HEK293 (cell line): ENCODE measurements at regions not wholly inside any gene's neighbourhood (a gene's known extent, or its start where the extent isn't known, plus 50 kb on each side); places are given as distances from the start of the nearest gene placed in this dataset.

Experiments used
- CTCF ChIA-PET: fragments of 350-600 bp; formaldehyde crosslinking; extraction: SDS; loops from one replicate; lab custom pipeline; 2021; ENCODE audit warnings: antibody characterized with exemption; lab: Yijun Ruan, JAX
- POLR2A ChIA-PET: fragments of 300-600 bp; formaldehyde crosslinking; extraction: SDS; loops from one replicate; lab custom pipeline; 2020; ENCODE audit warnings: antibody characterized with exemption, inconsistent platforms; lab: Yijun Ruan, JAX
- H3K27ac ChIP-seq: fragments of 200-500 bp; sonication (Bioruptor generic); 2 replicates; pipeline ENCODE4 v1.5.1; 2014; ENCODE audit warnings: low read depth, low read length, control low read depth, inconsistent platforms; ENCODE audit errors: extremely low read depth
- H3K36me3 ChIP-seq, 2 experiments: fragments of 200-500 bp in 1 of 2; sonication (Bioruptor generic) in 1 of 2; 1 replicate in 1 of 2; 2 replicates in 1 of 2; pipeline ENCODE4 v1.5.1; 2014 to 2017; ENCODE audit warnings: inconsistent platforms in 2 of 2, low read length in 2 of 2; ENCODE audit not compliant: control insufficient read depth in 2 of 2, insufficient read depth in 1 of 2
- H3K4me1 ChIP-seq: fragments of 200-500 bp; sonication (Bioruptor generic); 2 replicates; pipeline ENCODE4 v1.5.1; 2014; ENCODE audit warnings: mild to moderate bottlenecking, low read length, inconsistent platforms; ENCODE audit not compliant: control insufficient read depth, insufficient read depth
- H3K4me3 ChIP-seq: 2 replicates; pipeline ENCODE4 v1.5.1; 2011; ENCODE audit warnings: low read depth, mild to moderate bottlenecking, control low read depth, low read length, moderate library complexity
- H3K9me3 ChIP-seq: fragments of 200-500 bp; sonication (Bioruptor generic); 2 replicates; pipeline ENCODE4 v1.5.1; 2014; ENCODE audit warnings: low read depth, low read length, inconsistent platforms; ENCODE audit not compliant: control insufficient read depth, insufficient read depth
- ATF2 ChIP-seq: fragments of 450-650 bp; formaldehyde crosslinking; IDR thresholded peaks from 2 replicates; pipeline ENCODE4 v1.5.1; 2016; ENCODE audit warnings: missing biosample characterization, missing genetic modification characterization, low read depth
- EGR2 ChIP-seq: fragments of 450-650 bp; formaldehyde crosslinking; IDR thresholded peaks from 2 replicates; pipeline ENCODE4 v1.5.1; 2016; ENCODE audit warnings: low read depth, missing biosample characterization, missing genetic modification characterization
- HOXA7 ChIP-seq: sonication (generic); formaldehyde crosslinking; IDR thresholded peaks from 2 replicates; pipeline ENCODE4 v1.8.1; 2022; ENCODE audit warnings: missing genetic modification reagents, borderline replicate concordance
- HOXD13 ChIP-seq: sonication (generic); formaldehyde crosslinking; IDR thresholded peaks from 2 replicates; pipeline ENCODE4 v1.8.0; 2022; ENCODE audit warnings: missing genetic modification reagents, borderline replicate concordance
- SCRT2 ChIP-seq: fragments of 450-650 bp; formaldehyde crosslinking; IDR thresholded peaks from 2 replicates; pipeline ENCODE4 v1.5.1; 2016; ENCODE audit warnings: missing biosample characterization, missing genetic modification characterization
- SP3 ChIP-seq: fragments of 450-650 bp; formaldehyde crosslinking; IDR thresholded peaks from 2 replicates; pipeline ENCODE4 v1.5.1; 2016; ENCODE audit warnings: missing biosample characterization, missing genetic modification characterization
- ZFHX2 ChIP-seq: fragments of 450-650 bp; formaldehyde crosslinking; conservative IDR thresholded peaks from 2 replicates; pipeline ENCODE4 v1.5.1; 2016; ENCODE audit warnings: missing biosample characterization, missing genetic modification characterization
- ZNF274 ChIP-seq, 2 experiments: fragments of 200-500 bp in 1 of 2; fragments of 450-650 bp in 1 of 2; sonication (Bioruptor generic) in 1 of 2; formaldehyde crosslinking in 1 of 2; IDR thresholded peaks; 2 replicates each; pipeline versions ENCODE4 v1.5.1 to v1.6.1; 2014 to 2016; ENCODE audit warnings: borderline replicate concordance in 1 of 2, inconsistent platforms in 1 of 2, low read length in 1 of 2, missing biosample characterization in 1 of 2, missing genetic modification characterization in 1 of 2
- ZNF335 ChIP-seq: fragments of 450-650 bp; formaldehyde crosslinking; conservative IDR thresholded peaks from 2 replicates; pipeline ENCODE4 v1.5.1; 2016; ENCODE audit warnings: missing biosample characterization, missing genetic modification characterization
- ZNF518A ChIP-seq: fragments of 450-650 bp; formaldehyde crosslinking; conservative IDR thresholded peaks from 2 replicates; pipeline ENCODE4 v1.5.1; 2016; ENCODE audit warnings: low read depth, missing biosample characterization, missing genetic modification characterization
- ZNF571 ChIP-seq: fragments of 450-650 bp; formaldehyde crosslinking; IDR thresholded peaks from 2 replicates; pipeline ENCODE4 v1.5.0; 2017; ENCODE audit warnings: missing biosample characterization, missing genetic modification characterization
- TF ChIP-seq, protein P1 (sequence below): fragments of 450-650 bp; formaldehyde crosslinking; IDR thresholded peaks from 2 replicates; pipeline ENCODE4 v1.5.1; 2016; ENCODE audit warnings: missing biosample characterization, missing genetic modification characterization
- TF ChIP-seq, protein P2 (sequence below): fragments of 450-650 bp; formaldehyde crosslinking; optimal IDR thresholded peaks from 2 replicates; pipeline ENCODE3; 2016; ENCODE audit warnings: missing biosample characterization, mild to moderate bottlenecking, missing genetic modification characterization

DNA sequence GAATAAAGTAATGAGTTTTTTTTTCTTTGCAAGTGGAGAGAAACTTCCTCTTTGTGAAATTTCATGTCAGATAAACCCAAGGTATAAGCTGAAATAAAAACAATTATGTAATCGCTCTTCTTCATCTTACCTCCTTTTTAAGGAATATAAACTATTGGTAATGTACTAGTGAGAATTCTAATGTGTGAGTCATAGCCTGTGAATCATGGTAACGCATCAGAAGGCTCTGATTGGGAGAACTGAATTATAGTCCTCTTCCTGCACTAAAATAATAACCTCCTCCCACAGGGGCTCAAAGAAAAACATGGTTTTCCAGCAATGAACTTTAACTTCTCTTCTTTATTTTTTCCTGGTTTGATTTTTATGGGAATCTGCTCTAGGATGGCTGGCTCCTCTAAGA is 57.1 kb upstream of the COX20 start (continued):
- TF ChIP-seq ZNF518A (tag by site-specific recombination) (peak; percentile 17; the same call in 1 of the 2 replicates), ATF2 (tag by site-specific recombination) (peak; percentile 86)
- TF ChIP-seq, protein P1, sequence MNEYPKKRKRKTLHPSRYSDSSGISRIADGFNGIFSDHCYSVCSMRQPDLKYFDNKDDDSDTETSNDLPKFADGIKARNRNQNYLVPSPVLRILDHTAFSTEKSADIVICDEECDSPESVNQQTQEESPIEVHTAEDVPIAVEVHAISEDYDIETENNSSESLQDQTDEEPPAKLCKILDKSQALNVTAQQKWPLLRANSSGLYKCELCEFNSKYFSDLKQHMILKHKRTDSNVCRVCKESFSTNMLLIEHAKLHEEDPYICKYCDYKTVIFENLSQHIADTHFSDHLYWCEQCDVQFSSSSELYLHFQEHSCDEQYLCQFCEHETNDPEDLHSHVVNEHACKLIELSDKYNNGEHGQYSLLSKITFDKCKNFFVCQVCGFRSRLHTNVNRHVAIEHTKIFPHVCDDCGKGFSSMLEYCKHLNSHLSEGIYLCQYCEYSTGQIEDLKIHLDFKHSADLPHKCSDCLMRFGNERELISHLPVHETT = peak; percentile 66; the same call in 1 of the 2 replicates
- TF ChIP-seq, protein P2, sequence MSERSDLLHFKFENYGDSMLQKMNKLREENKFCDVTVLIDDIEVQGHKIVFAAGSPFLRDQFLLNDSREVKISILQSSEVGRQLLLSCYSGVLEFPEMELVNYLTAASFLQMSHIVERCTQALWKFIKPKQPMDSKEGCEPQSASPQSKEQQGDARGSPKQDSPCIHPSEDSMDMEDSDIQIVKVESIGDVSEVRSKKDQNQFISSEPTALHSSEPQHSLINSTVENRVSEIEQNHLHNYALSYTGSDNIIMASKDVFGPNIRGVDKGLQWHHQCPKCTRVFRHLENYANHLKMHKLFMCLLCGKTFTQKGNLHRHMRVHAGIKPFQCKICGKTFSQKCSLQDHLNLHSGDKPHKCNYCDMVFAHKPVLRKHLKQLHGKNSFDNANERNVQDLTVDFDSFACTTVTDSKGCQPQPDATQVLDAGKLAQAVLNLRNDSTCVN (tag by site-specific recombination) = no peak

DNA sequence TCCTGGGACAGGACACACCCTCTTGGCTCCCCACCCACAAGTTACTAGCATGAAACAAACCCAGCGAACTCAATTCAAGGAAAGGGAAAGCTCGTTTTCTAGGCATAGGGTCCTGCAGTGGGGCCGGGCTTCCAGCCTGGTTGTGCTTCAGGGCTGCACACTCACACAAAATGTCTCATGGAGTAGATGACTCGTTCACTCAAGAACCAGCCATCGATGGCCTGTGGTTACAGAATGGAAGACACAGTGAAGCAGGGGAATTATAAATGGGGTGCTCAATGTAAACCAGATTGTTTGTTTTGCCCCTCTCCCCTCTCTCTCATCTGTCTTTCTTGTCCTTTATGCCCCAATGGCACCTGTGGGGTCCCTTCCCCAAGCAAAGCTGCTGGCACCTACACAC is 56.0 kb upstream of the COX20 start:
- Histone ChIP-seq H3K27ac (no peak overlapping the region), H3K4me1 (peaks cover 9% of the 10 kb centered on the region), H3K4me3 (no peak overlapping the region), H3K36me3 (no peaks in the 10 kb centered on the region), H3K9me3 (no peaks in the 10 kb centered on the region)
- TF ChIP-seq SP3 (0 out of 2 replicates have a peak, but pooled peaks have one; percentile 0), ZNF335 (tag by site-specific recombination) (no peak)
- ChIA-PET CTCF (interaction anchor here (1.6 to 1.7 kb wide), 2 partner anchors 18 to 176 kb away, joined by 4 to 6 read pairs; no protein-coding TSS in a partner anchor), POLR2A (no interaction called here)

DNA sequence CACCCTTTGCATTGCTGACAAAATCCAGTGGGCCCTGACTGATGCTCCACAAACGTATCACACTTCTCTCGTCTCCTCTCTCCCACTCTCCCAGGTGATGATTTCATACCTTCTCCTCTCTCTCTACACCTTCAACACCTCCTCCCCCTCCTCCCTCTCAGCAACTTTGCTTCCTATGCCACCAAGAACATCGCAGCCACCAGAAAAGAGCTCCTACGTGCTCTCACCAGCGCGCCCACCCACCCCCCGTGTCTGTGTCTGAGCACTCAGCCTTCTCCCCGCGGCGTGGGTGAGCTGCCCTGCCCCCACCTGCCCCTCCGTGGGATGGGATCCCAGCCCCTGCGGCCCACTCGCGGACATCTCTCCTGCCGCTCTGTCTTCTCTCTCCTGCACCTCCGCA is 55.1 kb upstream of the COX20 start:
- Histone ChIP-seq H3K36me3 (no peaks in the 10 kb centered on the region), H3K4me1 (peaks cover 9% of the 10 kb centered on the region), H3K27ac (no peak overlapping the region), H3K4me3 (no peak overlapping the region), H3K9me3 (no peaks in the 10 kb centered on the region)
- TF ChIP-seq EGR2 (tag by site-specific recombination) (peak; percentile 97), HOXD13 (CRISPR knock-in tag) (no peak), ZFHX2 (tag by site-specific recombination) (peak; percentile 82), SCRT2 (tag by site-specific recombination) (no peak), ZNF571 (tag by site-specific recombination) (no peak), ZNF274 (IDR thresholded peaks at IDR 0.05; ENCODE audit: low read length) (no peak), ZNF274 (tag by site-specific recombination; IDR thresholded peaks at IDR 0.05; ENCODE audit: borderline replicate concordance) (no peak), HOXA7 (CRISPR knock-in tag) (no peak)
- CTCF ChIA-PET = interaction anchor here (0.7 to 2.6 kb wide), 3 partner anchors 11 to 177 kb away, joined by 5 to 14 read pairs (median 6); no protein-coding TSS in a partner anchor
- POLR2A ChIA-PET = no interaction called here
